ENCODE measurements at regions not wholly inside any gene's neighbourhood (a gene's known extent, or its start where the extent isn't known, plus 50 kb on each side); places are given as distances from the start of the nearest gene placed in this dataset.
"Not testable (repeated sequence)": the region's sequence is repeated elsewhere in the genome, so short reads cannot be mapped to it uniquely, and the experiment has no call there.

GRCh38 chr11:23772081-23772480 is 724.8 kb upstream of the LUZP2 start:
- TF ChIP-seq, protein P1, sequence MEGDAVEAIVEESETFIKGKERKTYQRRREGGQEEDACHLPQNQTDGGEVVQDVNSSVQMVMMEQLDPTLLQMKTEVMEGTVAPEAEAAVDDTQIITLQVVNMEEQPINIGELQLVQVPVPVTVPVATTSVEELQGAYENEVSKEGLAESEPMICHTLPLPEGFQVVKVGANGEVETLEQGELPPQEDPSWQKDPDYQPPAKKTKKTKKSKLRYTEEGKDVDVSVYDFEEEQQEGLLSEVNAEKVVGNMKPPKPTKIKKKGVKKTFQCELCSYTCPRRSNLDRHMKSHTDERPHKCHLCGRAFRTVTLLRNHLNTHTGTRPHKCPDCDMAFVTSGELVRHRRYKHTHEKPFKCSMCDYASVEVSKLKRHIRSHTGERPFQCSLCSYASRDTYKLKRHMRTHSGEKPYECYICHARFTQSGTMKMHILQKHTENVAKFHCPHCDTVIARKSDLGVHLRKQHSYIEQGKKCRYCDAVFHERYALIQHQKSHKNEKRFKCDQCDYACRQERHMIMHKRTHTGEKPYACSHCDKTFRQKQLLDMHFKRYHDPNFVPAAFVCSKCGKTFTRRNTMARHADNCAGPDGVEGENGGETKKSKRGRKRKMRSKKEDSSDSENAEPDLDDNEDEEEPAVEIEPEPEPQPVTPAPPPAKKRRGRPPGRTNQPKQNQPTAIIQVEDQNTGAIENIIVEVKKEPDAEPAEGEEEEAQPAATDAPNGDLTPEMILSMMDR (IDR thresholded peaks at IDR 0.05; ENCODE audit: insufficient read depth, low read depth, low read length, missing control alignments): no peak
- H3K4me3 ChIP-seq (ENCODE audit: low read depth, low read length): no peak overlapping the region
- DNase-seq (ENCODE audit: low read depth): no peak

DNA sequence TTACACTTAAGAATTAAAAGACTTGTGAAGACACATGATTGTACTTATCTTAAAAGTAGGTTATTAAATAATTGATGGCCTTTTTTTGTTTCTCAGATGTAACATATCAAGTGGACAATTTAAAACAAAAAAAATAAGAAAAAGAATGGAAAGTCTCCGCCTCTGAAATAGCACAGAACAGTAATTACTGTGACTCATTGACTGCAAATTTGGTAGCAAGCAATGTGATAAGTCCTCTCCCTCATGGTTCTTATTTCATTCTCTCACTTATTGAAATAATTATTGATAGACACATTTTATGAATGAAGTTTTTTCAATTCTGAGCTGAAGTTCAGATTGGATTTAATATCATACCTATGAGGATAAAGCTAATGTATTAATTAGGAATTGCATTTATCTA is 717.9 kb upstream of the LUZP2 start:
- no peak for DNase-seq (ENCODE audit: low read depth)
- no peak overlapping the region for H3K4me3 ChIP-seq (ENCODE audit: low read depth, low read length)
- TF ChIP-seq, protein P1 (IDR thresholded peaks at IDR 0.05; ENCODE audit: insufficient read depth, low read depth, low read length, missing control alignments): no peak

DNA sequence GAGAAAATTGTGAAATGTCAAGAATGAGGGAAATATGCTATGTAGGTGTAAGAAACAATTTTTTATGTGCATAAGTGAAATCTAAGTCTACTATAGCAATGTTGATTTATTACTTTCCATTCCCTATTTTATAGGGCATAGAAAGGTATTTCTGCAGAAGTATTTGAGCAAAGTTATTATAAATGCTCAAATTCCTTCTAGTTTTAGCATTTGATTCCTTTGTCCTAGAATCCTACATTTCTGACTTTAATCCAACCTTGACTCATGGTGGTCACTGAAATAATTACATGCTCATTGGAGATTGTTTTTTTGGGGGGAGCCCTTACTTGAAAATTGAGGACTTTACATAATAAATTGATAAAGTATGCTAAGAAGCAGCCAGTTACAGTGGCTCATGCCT is 716.6 kb upstream of the LUZP2 start:
- TF ChIP-seq, protein P1 (IDR thresholded peaks at IDR 0.05; ENCODE audit: insufficient read depth, low read depth, low read length, missing control alignments): no peak
- no peak overlapping the region for H3K4me3 ChIP-seq (ENCODE audit: low read depth, low read length)
- DNase-seq (ENCODE audit: low read depth): no peak

GRCh38 chr11:23781803-23782560 is 714.9 kb upstream of the LUZP2 start:
- no peak for DNase-seq (ENCODE audit: low read depth)
- TF ChIP-seq, protein P1 (IDR thresholded peaks at IDR 0.05; ENCODE audit: insufficient read depth, low read depth, low read length, missing control alignments): no peak
- no peak overlapping the region for H3K4me3 ChIP-seq (ENCODE audit: low read depth, low read length)

GRCh38 chr11:23786974-23787373 is 709.9 kb upstream of the LUZP2 start:
- DNase-seq (ENCODE audit: low read depth); H3K4me3 ChIP-seq (ENCODE audit: low read depth, low read length): not testable (repeated sequence)

DNA sequence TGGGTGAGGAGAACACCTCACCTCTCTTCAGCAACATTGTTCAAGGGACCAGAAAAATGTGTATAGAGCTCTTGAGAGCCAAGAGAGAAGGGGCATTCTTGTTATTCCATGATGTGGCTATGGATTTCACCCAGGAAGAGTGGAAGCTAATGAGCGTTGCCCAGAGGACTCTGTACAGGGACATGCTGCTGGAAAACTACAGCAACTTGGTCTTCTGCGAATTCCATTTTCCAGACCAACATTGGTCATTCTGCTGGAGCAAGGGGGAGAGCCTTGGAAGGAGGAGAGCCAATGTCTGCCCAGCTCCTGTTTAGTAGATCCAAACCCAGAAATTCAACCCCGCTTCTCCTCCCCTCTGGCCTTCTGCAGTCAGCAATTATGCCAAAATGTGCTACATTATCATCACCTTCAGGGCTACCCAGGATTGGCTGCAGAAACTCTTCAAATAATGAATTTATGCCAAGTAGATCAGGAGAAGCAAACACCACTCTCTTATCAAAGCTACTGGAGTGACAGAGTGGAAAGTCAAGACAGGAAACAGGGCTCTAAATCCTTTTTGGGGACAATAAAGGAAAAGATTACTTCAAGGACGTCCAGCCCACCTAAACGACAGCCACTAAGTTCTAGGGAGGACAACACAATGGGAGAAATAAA is 707.5 kb upstream of the LUZP2 start:
- H3K4me3 ChIP-seq (ENCODE audit: low read depth, low read length): no peak overlapping the region
- no peak for DNase-seq (ENCODE audit: low read depth)
- TF ChIP-seq, protein P1 (IDR thresholded peaks at IDR 0.05; ENCODE audit: insufficient read depth, low read depth, low read length, missing control alignments): no peak

DNA sequence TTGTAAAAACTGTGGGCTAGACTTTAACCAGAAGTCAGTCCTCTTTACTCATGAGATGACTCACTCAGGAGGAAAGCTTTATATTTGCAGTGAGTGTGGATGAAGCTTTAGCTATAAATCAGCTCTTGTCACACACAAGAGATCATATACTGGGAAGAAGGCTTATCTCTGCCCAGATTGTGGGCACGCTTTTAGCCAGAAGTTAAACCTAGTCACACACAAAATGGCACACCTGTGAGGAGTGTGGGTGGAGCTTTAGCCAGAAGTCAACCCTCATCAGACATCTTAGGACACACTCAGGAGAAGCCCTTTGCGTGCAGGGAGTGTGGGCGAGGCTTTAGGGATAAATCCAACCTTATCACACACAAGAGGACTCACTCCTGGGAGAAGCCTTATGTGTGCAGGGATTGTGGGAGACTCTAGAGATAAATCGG is 706.9 kb upstream of the LUZP2 start:
- H3K4me3 ChIP-seq (ENCODE audit: low read depth, low read length): no peak overlapping the region
- DNase-seq (ENCODE audit: low read depth): no peak
- TF ChIP-seq, protein P1 (IDR thresholded peaks at IDR 0.05; ENCODE audit: insufficient read depth, low read depth, low read length, missing control alignments): no peak

Measured in GM12865 (cell line).